K562 (cell line): ENCODE measurements at regions not wholly inside any gene's neighbourhood (a gene's known extent, or its start where the extent isn't known, plus 50 kb on each side); places are given as distances from the start of the nearest gene placed in this dataset.

Source experiments
- EWSR1 ChIP-seq: fragments of 450-650 bp; IDR thresholded peaks from 2 replicates; pipeline ENCODE4 v1.6.1; 2018; ENCODE audit warnings: borderline replicate concordance, mild to moderate bottlenecking, low read depth, moderate library complexity; ENCODE audit not compliant: partially characterized antibody
- HDAC8 ChIP-seq: fragments of 450-650 bp; IDR thresholded peaks from 2 replicates; pipeline ENCODE4 v1.6.1; 2016; ENCODE audit warnings: mild to moderate bottlenecking, missing genetic modification characterization, moderate library complexity, missing compliant biosample characterization
- HLTF ChIP-seq: fragments of 450-650 bp; IDR thresholded peaks from 2 replicates; pipeline ENCODE4 v1.6.1; 2016
- HNRNPUL1 ChIP-seq: fragments of 200-400 bp; formaldehyde crosslinking; IDR thresholded peaks from 2 replicates; pipeline ENCODE4 v1.6.1; 2017; ENCODE audit warnings: low read length
- NR4A1 ChIP-seq, 2 experiments: fragments of 250-450 bp in 1 of 2; fragments of 450-650 bp in 1 of 2; sonication (Bioruptor Pico) in 1 of 2; IDR thresholded peaks; 2 replicates each; pipeline versions ENCODE4 v1.4.0 to v1.6.1; 2016 to 2020; ENCODE audit warnings: mild to moderate bottlenecking in 2 of 2, missing compliant biosample characterization in 1 of 2, missing genetic modification characterization in 1 of 2, moderate library complexity in 1 of 2
- PBX2 ChIP-seq, 2 experiments: IDR thresholded peaks in 1 of 2; conservative IDR thresholded peaks in 1 of 2; 2 replicates each; pipeline ENCODE4 v1.6.1; 2016; ENCODE audit warnings: low read depth in 2 of 2, mild to moderate bottlenecking in 1 of 2, missing compliant biosample characterization in 1 of 2, missing genetic modification characterization in 1 of 2, moderate library complexity in 1 of 2
- U2AF2 ChIP-seq: fragments of 200-400 bp; formaldehyde crosslinking; optimal IDR thresholded peaks from 2 replicates; pipeline ENCODE3; 2017; ENCODE audit warnings: low read depth, mild to moderate bottlenecking, low read length
- ZNF165 ChIP-seq: fragments of 250-450 bp; sonication (Bioruptor Pico); IDR thresholded peaks from 2 replicates; pipeline ENCODE4 v1.4.0; 2020; ENCODE audit warnings: borderline replicate concordance
- ZNF174 ChIP-seq: fragments of 250-450 bp; sonication (Bioruptor Pico); IDR thresholded peaks from 2 replicates; pipeline ENCODE4 v1.4.0; 2020; ENCODE audit warnings: mild to moderate bottlenecking
- ZNF644 ChIP-seq: fragments of 200-800 bp; sonication (Bioruptor generic); IDR thresholded peaks from 2 replicates; pipeline ENCODE4 v1.6.1; 2016; ENCODE audit warnings: low read depth, missing genetic modification characterization, missing compliant biosample characterization

GRCh38 chr18:40235323-40235722 lies 1719.7 kb upstream of the PIK3C3 start (continued):
- TF ChIP-seq PBX2 (CRISPR knock-in tag; IDR thresholded peaks at IDR 0.05; ENCODE audit: low read depth) (no peak), PBX2 (tag; conservative IDR thresholded peaks at IDR 0.05; ENCODE audit: low read depth) (no peak), NR4A1 (CRISPR knock-in tag; IDR thresholded peaks at IDR 0.05) (no peak), NR4A1 (tag; IDR thresholded peaks at IDR 0.05) (no peak), HDAC8 (no peak), ZNF165 (no peak), ZNF644 (no peak), HLTF (no peak), U2AF2 (no peak), ZNF174 (no peak), HNRNPUL1 (no peak), EWSR1 (no peak)
